GM18499 (cell line): ENCODE measurements at regions not wholly inside any gene's neighbourhood (a gene's known extent, or its start where the extent isn't known, plus 50 kb on each side); places are given as distances from the start of the nearest gene placed in this dataset.
"Not testable (repeated sequence)": the region's sequence is repeated elsewhere in the genome, so short reads cannot be mapped to it uniquely, and the experiment has no call there.

Experiments
- ATAC-seq: cut with Tn5 transposase; IDR thresholded peaks from one replicate; pipeline ENCODE4 v1.9.1; 2021; ENCODE audit warnings: moderate number of reproducible peaks; ENCODE audit not compliant: insufficient read depth, unreplicated experiment

- no peak for ATAC-seq
Measured at GRCh38 chr10:9926881-9927280, 1090.8 kb upstream of the CELF2 start.

- no peak for ATAC-seq
Measured at GRCh38 chr10:9939716-9940115, 1078.0 kb upstream of the CELF2 start.

GRCh38 chr10:9944690-9945089, 1073.0 kb upstream of the CELF2 start:
- no peak for ATAC-seq

- ATAC-seq, result no peak
Measured at GRCh38 chr10:9950070-9950469, 1067.6 kb upstream of the CELF2 start.

GRCh38 chr10:9951481-9952257, 1066.0 kb upstream of the CELF2 start:
- no peak for ATAC-seq

- ATAC-seq, result no peak
Measured at GRCh38 chr10:9957351-9957750, 1060.3 kb upstream of the CELF2 start.

GRCh38 chr10:9957876-9958275, 1059.8 kb upstream of the CELF2 start:
- not testable (repeated sequence) for ATAC-seq

GRCh38 chr10:9965341-9965740, 1052.3 kb upstream of the CELF2 start:
- ATAC-seq, result no peak

- no peak for ATAC-seq
Measured at GRCh38 chr10:9986786-9987185, 1030.9 kb upstream of the CELF2 start.

GRCh38 chr10:9987197-9987596, 1030.5 kb upstream of the CELF2 start:
- no peak for ATAC-seq

GRCh38 chr10:9992661-9993060, 1025.0 kb upstream of the CELF2 start:
- ATAC-seq, result no peak

- no peak for ATAC-seq
Measured at GRCh38 chr10:9994131-9994530, 1023.5 kb upstream of the CELF2 start.

GRCh38 chr10:9999627-10000026, 1018.0 kb upstream of the CELF2 start:
- no peak for ATAC-seq

GRCh38 chr10:10007957-10008356, 1009.7 kb upstream of the CELF2 start:
- ATAC-seq, result no peak

GRCh38 chr10:10010397-10010796, 1007.3 kb upstream of the CELF2 start:
- ATAC-seq, result no peak

- no peak for ATAC-seq
Measured at GRCh38 chr10:10014846-10015245, 1002.8 kb upstream of the CELF2 start.

- ATAC-seq, result no peak
Measured at GRCh38 chr10:10017716-10018115, 1000.0 kb upstream of the CELF2 start.

GRCh38 chr10:10020945-10021344, 996.7 kb upstream of the CELF2 start:
- no peak for ATAC-seq

GRCh38 chr10:10032991-10033390, 984.7 kb upstream of the CELF2 start:
- no peak for ATAC-seq

- no peak for ATAC-seq
Measured at GRCh38 chr10:10038348-10038747, 979.3 kb upstream of the CELF2 start.

- ATAC-seq, result no peak
Measured at GRCh38 chr10:10039595-10039994, 978.1 kb upstream of the CELF2 start.

GRCh38 chr10:10043083-10043482, 974.6 kb upstream of the CELF2 start:
- no peak for ATAC-seq
